ENCODE measurements at regions not wholly inside any gene's neighbourhood (a gene's known extent, or its start where the extent isn't known, plus 50 kb on each side); places are given as distances from the start of the nearest gene placed in this dataset.

DNA sequence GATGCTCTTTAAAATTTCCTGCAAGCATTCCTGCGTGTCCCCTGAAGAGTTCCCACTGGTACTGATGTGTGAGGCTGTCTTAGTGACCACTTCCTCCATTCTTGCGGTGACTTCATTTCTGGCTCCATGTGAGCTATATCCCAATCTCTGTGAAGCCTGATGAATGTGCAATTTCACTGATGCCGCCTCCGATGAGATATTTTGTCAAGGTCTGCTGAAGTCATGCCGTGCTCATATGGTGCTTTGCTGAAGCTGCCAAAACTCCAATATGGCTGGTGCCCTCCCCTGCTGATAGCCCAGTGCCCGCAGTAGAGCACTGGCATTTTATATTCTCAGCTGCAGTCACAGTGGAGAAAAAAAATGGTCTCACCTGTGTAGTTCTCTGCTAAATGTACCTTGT is 271.5 kb downstream of the EFHB start:
- POLR2A ChIA-PET, result no interaction called here
- no peak for DNase-seq
- Mint-ChIP-seq H3K4me1 (no peaks in the 10 kb centered on the region), H3K9me3 (peaks cover 2% of the 10 kb centered on the region), H3K27me3 (no peaks in the 10 kb centered on the region), H3K27ac (no peak overlapping the region), H3K4me3 (no peak overlapping the region), H3K36me3 (no peaks in the 10 kb centered on the region)
- no peak for ATAC-seq (ENCODE audit: low read depth)

DNA sequence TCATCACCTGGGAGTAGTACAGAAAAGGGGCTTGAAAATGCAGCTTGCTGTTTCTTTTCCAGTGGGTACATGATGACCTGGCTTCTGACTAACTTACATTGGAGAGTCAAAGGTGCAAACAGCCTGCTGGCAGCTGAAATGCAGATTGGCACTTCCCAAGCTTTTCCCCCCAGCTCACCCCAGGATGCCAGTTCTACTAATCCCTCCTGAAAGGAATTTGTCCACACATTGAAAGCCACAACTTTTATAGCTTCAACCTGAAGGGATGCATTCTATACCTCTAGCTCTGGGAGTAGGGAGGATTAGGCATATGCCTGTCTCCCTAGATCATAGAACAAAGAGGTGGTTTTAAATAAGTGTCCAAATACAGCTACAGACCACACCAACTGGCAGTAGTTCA is 281.7 kb downstream of the EFHB start:
- H3K9me3 Mint-ChIP-seq, result peaks cover 6% of the 10 kb centered on the region
- no peak for DNase-seq
- POLR2A ChIA-PET, result no interaction called here
- H3K27ac Mint-ChIP-seq, result no peak overlapping the region
- H3K27me3 Mint-ChIP-seq, result no peaks in the 10 kb centered on the region
- H3K36me3 Mint-ChIP-seq, result no peaks in the 10 kb centered on the region
- no peak overlapping the region for H3K4me3 Mint-ChIP-seq
- ATAC-seq (ENCODE audit: low read depth), result no peak
- no peaks in the 10 kb centered on the region for H3K4me1 Mint-ChIP-seq

GRCh38 chr3:19645093-19645492 is 288.9 kb downstream of the EFHB start:
- Mint-ChIP-seq H3K27ac (no peak overlapping the region), H3K36me3 (no peaks in the 10 kb centered on the region), H3K27me3 (no peaks in the 10 kb centered on the region), H3K9me3 (peaks cover 2% of the 10 kb centered on the region), H3K4me1 (no peaks in the 10 kb centered on the region), H3K4me3 (no peak overlapping the region)
- ATAC-seq (ENCODE audit: low read depth) (no peak), DNase-seq (no peak)
- POLR2A ChIA-PET, result no interaction called here

- POLR2A ChIA-PET, result no interaction called here
- DNase-seq, result no peak
- H3K4me1 Mint-ChIP-seq, result no peaks in the 10 kb centered on the region
- no peak for ATAC-seq (ENCODE audit: low read depth)
- H3K4me3 Mint-ChIP-seq, result no peak overlapping the region
- no peak overlapping the region for H3K27ac Mint-ChIP-seq
- peaks cover 2% of the 10 kb centered on the region for H3K9me3 Mint-ChIP-seq
- H3K36me3 Mint-ChIP-seq, result no peaks in the 10 kb centered on the region
- no peaks in the 10 kb centered on the region for H3K27me3 Mint-ChIP-seq
These were observed 289.6 kb downstream of the EFHB start for GRCh38 chr3:19644405-19644804.

GRCh38 chr3:19641408-19641807 is 292.6 kb downstream of the EFHB start:
- no peaks in the 10 kb centered on the region for H3K36me3 Mint-ChIP-seq
- no peak for DNase-seq
- POLR2A ChIA-PET, result no interaction called here
- no peaks in the 10 kb centered on the region for H3K4me1 Mint-ChIP-seq
- H3K9me3 Mint-ChIP-seq, result peaks cover 5% of the 10 kb centered on the region
- no peak overlapping the region for H3K27ac Mint-ChIP-seq
- ATAC-seq (ENCODE audit: low read depth), result no peak
- H3K4me3 Mint-ChIP-seq, result no peak overlapping the region
- no peaks in the 10 kb centered on the region for H3K27me3 Mint-ChIP-seq

- no peak for DNase-seq
- ATAC-seq (ENCODE audit: low read depth), result no peak
- Mint-ChIP-seq H3K27ac (no peak overlapping the region), H3K4me1 (no peaks in the 10 kb centered on the region), H3K9me3 (no peaks in the 10 kb centered on the region), H3K36me3 (no peaks in the 10 kb centered on the region), H3K4me3 (no peak overlapping the region), H3K27me3 (no peaks in the 10 kb centered on the region)
- POLR2A ChIA-PET, result no interaction called here
These were observed 301.6 kb downstream of the EFHB start for GRCh38 chr3:19632099-19633074.

DNA sequence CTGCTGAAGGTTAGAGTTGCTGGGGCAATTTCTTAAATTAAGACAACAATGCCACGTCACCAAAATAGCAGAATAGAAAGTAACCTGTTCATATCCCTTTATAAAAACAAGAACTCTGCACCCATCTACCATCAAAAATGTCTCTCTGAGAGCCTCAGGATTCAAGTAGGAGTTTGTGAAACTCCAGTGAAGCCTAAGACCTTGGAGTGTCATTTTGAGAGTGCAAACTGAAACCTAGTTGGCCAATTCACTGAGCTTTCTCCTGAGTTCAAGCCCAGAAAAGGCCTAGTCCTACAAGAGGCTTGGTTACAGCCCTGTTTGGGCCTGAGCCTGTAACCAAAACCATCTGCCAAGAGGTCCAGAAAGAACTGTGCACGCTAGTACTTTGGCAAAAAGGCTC is 335.1 kb downstream of the EFHB start:
- ATAC-seq (ENCODE audit: low read depth), result no peak
- no peak for DNase-seq
- Mint-ChIP-seq H3K27ac (no peak overlapping the region), H3K36me3 (no peaks in the 10 kb centered on the region), H3K9me3 (peaks cover 3% of the 10 kb centered on the region), H3K27me3 (no peaks in the 10 kb centered on the region), H3K4me1 (no peaks in the 10 kb centered on the region), H3K4me3 (no peak overlapping the region)
- POLR2A ChIA-PET, result no interaction called here

- POLR2A ChIA-PET, result no interaction called here
- peaks cover 3% of the 10 kb centered on the region for H3K9me3 Mint-ChIP-seq
- no peaks in the 10 kb centered on the region for H3K4me1 Mint-ChIP-seq
- H3K27ac Mint-ChIP-seq, result no peak overlapping the region
- no peak overlapping the region for H3K4me3 Mint-ChIP-seq
- DNase-seq (no peak), ATAC-seq (ENCODE audit: low read depth) (no peak)
- H3K27me3 Mint-ChIP-seq, result no peaks in the 10 kb centered on the region
- H3K36me3 Mint-ChIP-seq, result no peaks in the 10 kb centered on the region
These were observed 337.6 kb downstream of the EFHB start for GRCh38 chr3:19596408-19596807.

GRCh38 chr3:19595884-19596283 is 338.1 kb downstream of the EFHB start:
- POLR2A ChIA-PET, result no interaction called here
- Mint-ChIP-seq H3K36me3 (no peaks in the 10 kb centered on the region), H3K27ac (no peak overlapping the region), H3K4me1 (no peaks in the 10 kb centered on the region), H3K27me3 (no peaks in the 10 kb centered on the region), H3K9me3 (peaks cover 3% of the 10 kb centered on the region), H3K4me3 (no peak overlapping the region)
- DNase-seq (no peak), ATAC-seq (ENCODE audit: low read depth) (no peak)
